DND-41 (cell line): ENCODE measurements at regions not wholly inside any gene's neighbourhood (a gene's known extent, or its start where the extent isn't known, plus 50 kb on each side); places are given as distances from the start of the nearest gene placed in this dataset.

Source experiments
- CTCF ChIP-seq: IDR thresholded peaks from 2 replicates; pipeline ENCODE4 v1.5.1; 2012; ENCODE audit warnings: borderline replicate concordance, low read length, moderate library complexity, mild to moderate bottlenecking; ENCODE audit not compliant: poor library complexity, severe bottlenecking; ENCODE audit errors: extremely low read depth
- EZH2 ChIP-seq: IDR thresholded peaks from 3 replicates; pipeline ENCODE4 v1.6.1; 2012; ENCODE audit warnings: borderline replicate concordance, low read depth, mild to moderate bottlenecking, moderate library complexity, low read length, inconsistent platforms; ENCODE audit not compliant: severe bottlenecking

DNA sequence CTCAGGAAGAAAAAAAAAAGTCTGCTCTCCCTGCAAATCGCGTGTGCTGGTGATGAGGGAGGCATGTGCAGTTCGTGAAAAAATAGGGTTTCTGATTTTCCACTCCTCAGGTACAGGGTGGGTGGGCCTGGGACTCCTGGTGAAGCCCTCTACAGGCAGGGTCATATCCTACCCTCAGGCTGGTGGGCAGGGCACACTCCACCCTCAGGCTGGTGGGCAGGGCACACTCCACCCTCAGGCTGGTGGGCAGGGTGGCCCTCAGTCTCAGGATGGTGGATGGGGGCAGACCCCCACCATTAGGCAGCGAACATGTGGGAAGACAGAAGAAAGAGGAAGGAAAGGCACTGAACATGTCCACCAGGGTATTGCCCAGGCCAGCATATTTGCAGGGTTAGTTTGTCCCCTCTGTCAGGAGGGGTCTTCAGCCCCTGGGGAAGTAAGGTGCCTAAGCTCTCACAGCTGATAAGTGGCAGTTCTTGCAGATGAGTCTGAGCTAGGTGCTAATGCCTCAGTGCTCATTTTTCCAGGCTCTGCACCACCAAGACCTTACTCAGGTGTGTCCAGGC, 95.2 kb upstream of the RAB6C start:
- TF ChIP-seq CTCF (no peak), EZH2 (no peak)
